GM06990 (cell line): ENCODE measurements at regions not wholly inside any gene's neighbourhood (a gene's known extent, or its start where the extent isn't known, plus 50 kb on each side); places are given as distances from the start of the nearest gene placed in this dataset.

Source experiments
- DNase-seq: peaks from one replicate; pipeline ENCODE4 v3.0.0-alpha.2; 2011; ENCODE audit not compliant: insufficient read length; ENCODE audit errors: extremely low read depth
- H3K27me3 ChIP-seq: replicated peaks from 2 replicates; pipeline ENCODE4 v1.6.0; 2011; ENCODE audit warnings: low read length; ENCODE audit not compliant: control insufficient read depth, insufficient read depth
- H3K36me3 ChIP-seq: 2 replicates; pipeline ENCODE4 v1.5.1; 2011; ENCODE audit warnings: low read length; ENCODE audit not compliant: control insufficient read depth, insufficient read depth
- H3K4me3 ChIP-seq: replicated peaks from 2 replicates; pipeline ENCODE4 v1.5.1; 2011; ENCODE audit warnings: low read depth, mild to moderate bottlenecking, control low read depth, low read length
- TF ChIP-seq, protein P1 (sequence below): IDR thresholded peaks from 2 replicates; pipeline ENCODE4 v1.5.1; 2011; ENCODE audit warnings: low read length, control low read depth, mild to moderate bottlenecking, inconsistent platforms; ENCODE audit not compliant: insufficient read depth, poor library complexity, severe bottlenecking

DNA sequence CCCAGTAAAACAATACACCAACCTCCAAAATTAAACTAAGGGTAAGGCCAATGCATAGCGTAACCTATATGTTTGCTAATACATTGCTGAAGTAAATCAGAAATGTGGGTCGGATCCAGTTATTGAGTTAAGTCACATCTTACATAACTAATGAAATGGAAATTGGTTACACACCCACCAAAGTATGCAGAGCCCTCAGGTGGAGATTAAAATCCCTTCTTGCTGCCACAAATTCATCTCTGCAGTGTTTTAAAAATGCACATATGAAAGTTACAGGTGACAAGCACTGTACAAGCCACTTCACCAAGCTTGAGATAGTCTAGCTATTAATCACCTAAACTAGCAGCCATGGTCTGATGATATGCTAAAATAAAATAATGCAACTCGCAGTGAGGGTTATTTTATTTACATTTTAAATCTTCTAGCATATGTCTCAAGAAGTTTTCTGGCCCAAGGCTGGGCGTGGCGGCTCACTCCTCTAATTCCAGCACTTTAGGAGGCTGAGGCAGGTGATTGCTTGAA, 130.6 kb downstream of the AQP9 start:
- no peak for DNase-seq
- TF ChIP-seq, protein P1, sequence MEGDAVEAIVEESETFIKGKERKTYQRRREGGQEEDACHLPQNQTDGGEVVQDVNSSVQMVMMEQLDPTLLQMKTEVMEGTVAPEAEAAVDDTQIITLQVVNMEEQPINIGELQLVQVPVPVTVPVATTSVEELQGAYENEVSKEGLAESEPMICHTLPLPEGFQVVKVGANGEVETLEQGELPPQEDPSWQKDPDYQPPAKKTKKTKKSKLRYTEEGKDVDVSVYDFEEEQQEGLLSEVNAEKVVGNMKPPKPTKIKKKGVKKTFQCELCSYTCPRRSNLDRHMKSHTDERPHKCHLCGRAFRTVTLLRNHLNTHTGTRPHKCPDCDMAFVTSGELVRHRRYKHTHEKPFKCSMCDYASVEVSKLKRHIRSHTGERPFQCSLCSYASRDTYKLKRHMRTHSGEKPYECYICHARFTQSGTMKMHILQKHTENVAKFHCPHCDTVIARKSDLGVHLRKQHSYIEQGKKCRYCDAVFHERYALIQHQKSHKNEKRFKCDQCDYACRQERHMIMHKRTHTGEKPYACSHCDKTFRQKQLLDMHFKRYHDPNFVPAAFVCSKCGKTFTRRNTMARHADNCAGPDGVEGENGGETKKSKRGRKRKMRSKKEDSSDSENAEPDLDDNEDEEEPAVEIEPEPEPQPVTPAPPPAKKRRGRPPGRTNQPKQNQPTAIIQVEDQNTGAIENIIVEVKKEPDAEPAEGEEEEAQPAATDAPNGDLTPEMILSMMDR = no peak
- Histone ChIP-seq H3K36me3 (no peaks in the 10 kb centered on the region), H3K27me3 (no peaks in the 10 kb centered on the region), H3K4me3 (no peak overlapping the region)

DNA sequence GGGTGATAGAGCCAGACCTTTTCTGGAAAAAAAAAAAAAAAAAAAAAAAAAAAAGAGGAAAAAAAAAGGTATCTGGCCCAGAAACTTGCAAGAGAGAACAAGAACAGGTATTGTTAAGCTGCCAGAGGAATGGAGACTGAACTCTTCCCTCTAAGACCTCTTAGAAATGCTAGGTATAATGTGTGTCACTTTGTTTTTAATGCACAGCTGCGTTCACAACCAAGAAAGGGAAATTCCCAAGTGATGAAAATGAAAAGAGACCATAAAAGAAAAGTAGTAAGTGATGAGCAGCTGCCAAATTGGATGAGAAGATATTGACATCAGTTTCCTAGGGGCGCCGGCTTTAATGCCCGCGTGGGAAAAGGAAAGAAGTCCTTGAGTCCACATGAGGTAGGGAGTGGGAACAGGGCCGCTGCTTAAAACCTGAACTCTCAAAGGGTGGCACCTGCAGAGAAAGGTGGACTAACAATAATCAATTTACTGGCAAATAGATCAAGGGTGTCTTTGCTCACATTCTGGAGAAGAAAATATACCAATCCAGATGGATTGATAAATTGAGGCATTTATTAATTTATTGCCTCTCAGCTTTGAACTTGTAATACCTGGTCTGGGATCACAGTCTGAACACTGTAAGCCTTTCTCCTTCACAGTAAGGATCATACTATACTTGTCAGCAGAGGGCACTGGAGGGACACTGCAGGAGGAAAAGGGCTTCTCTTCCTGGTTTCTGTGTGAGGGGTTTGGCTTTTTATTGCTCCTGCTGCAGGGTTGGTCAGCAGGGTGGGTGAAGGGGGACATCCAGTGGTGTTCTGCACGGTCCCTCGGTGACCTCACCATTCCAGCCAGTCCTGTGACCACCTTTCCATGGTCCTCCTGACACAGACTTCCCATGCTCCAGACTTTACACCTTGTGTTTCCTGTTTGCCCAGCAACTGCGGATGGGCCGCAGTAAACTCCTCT, 131.6 kb downstream of the AQP9 start:
- H3K4me3 ChIP-seq = no peak overlapping the region
- DNase-seq = peak; percentile 10
- no peaks in the 10 kb centered on the region for H3K36me3 ChIP-seq
- TF ChIP-seq, protein P1 = peak; percentile 74
- H3K27me3 ChIP-seq = no peaks in the 10 kb centered on the region

DNA sequence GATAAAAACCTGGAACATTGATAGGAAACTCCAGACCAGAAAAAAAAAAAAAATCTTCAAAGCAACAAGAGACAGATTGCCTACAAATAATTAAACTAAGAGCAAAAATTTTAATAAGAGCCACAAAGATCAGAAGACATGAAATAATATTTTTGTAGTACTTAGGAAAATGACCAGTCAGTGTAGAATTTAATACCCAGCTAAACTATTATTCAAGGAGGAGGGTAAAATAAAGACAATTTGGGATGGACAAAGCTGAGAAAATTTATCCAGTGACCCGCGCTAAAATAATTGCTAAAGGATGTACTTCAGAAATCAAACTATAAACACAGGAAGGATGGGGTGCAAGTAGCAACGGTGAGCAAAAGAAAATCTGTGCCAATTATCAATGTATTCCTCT, 133.2 kb downstream of the AQP9 start:
- Histone ChIP-seq H3K4me3 (no peak overlapping the region), H3K36me3 (no peaks in the 10 kb centered on the region), H3K27me3 (no peaks in the 10 kb centered on the region)
- DNase-seq = no peak
- TF ChIP-seq, protein P1 = no peak

DNA sequence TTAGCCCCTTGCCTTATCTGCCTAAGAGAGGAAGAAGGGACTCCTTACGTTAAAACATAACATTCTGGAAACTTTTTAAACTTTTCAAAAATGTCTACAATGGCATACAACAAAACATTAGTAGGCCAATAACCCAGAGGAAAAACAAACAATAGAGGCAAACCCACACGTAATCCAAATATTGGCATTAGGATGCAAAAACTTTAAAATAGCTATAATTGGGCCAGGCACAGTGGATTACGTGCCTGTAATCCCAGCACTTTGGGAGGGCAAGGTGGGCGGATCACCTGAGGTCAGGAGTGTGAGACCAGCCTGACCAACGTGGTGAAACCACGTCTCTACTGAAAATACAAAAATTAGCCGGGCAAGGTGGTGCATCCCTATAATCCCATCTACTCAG, 134.9 kb downstream of the AQP9 start:
- no peaks in the 10 kb centered on the region for H3K36me3 ChIP-seq
- no peak for DNase-seq
- TF ChIP-seq, protein P1 = no peak
- H3K27me3 ChIP-seq = no peaks in the 10 kb centered on the region
- no peak overlapping the region for H3K4me3 ChIP-seq

DNA sequence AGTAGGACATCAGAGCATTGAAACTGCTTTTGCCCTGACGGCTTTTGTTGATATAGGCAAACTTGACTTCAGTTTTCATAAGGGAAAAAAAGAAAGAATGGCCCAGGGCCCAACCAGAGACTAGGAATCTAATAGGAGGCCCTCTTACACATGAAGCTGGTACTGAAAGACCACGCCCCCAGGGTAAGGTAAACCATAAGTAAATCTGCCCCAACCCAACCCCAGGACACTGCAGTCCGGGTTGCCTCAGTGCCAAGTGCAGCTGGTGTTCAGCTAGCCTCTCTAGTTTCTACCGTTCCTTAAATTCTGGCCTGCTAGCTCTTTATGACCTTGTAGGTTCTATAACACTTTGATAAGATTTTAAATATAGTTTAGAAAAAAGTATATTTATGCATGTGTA, 136.7 kb downstream of the AQP9 start:
- DNase-seq = no peak
- Histone ChIP-seq H3K4me3 (no peak overlapping the region), H3K36me3 (no peaks in the 10 kb centered on the region), H3K27me3 (no peaks in the 10 kb centered on the region)
- TF ChIP-seq, protein P1 = no peak
